Renal cortex interstitium (tissue), 11 donors: ENCODE measurements at regions not wholly inside any gene's neighbourhood (a gene's known extent, or its start where the extent isn't known, plus 50 kb on each side); places are given as distances from the start of the nearest gene placed in this dataset.
A peak's percentile ranks its signal among the peaks of the same experiment; 100 is the strongest.
"Not testable (repeated sequence)": the region's sequence is repeated elsewhere in the genome, so short reads cannot be mapped to it uniquely, and the experiment has no call there.

Experiments used
- DNase-seq, 11 donors: peaks; one replicate each; pipeline ENCODE4 v3.0.0-alpha.2; 2013; ENCODE audit warnings: low read depth in 9 of 11, low spot score in 4 of 11; ENCODE audit errors: extremely low read depth in 1 of 11

DNA sequence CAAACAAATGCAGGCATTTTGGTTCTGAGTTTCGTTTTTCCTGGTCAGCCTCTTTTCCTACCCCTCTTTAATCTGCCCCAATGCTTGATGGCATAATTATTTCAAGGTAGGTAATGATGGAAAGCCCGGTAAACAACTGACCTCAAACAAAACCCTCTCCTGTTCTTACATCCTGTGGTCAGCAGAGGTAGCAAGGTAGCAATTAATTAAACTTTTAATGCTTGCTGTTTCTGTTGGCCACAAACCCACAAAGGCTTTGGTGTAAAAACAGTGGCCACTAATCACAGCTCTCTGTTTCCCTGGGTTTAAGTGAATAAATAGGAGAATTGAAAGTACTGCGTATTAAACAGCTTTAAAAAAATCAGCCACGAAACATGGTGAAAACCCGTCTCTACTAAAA lies 261.5 kb upstream of the SOX4 start:
- DNase-seq = no peak

- no peak for DNase-seq
These were observed 260.9 kb upstream of the SOX4 start for GRCh38 chr6:21332660-21333059.

GRCh38 chr6:21333715-21334114 lies 259.8 kb upstream of the SOX4 start:
- no peak for DNase-seq

GRCh38 chr6:21334651-21335050 lies 258.9 kb upstream of the SOX4 start:
- DNase-seq = no peak

DNA sequence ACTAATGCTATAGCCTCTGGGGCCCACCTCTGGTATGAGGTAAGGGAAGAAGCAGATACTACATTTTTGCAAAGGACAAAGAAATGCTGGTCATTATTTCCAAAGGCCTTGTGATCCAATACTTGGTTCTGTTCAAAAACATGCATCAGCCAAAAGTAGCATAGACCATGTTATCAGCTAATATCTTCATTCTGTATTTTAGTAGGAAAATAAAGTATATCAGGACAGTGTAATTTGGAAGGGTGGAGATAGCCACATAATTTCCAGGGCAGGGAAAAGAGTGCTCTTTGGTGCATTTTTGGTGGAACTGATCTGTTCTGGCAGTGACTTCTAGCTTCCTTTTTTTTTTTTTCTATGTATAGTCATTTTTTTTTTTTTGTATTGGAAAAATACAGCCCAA lies 258.0 kb upstream of the SOX4 start:
- DNase-seq = no peak

GRCh38 chr6:21337263-21337662 lies 256.3 kb upstream of the SOX4 start:
- no peak for DNase-seq

DNA sequence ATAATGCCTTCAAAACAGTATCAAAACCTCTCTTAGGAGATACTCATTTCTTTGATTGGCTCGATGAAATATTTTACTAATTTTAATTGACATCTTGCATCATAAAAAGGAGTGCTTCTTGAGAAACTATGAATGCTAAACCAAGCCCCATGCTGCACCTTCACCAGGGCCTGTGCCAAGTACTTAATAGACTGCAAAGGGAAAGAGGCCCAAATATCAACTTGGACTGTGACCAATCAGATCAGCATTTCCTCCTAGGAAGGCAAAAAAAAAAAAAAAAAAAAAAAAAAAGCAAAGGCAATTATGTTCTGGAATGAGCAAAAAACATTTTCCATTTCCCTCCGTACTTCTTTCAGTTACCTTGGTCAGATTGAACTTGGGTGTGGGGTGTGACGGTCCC lies 253.0 kb upstream of the SOX4 start:
- no peak for DNase-seq

DNA sequence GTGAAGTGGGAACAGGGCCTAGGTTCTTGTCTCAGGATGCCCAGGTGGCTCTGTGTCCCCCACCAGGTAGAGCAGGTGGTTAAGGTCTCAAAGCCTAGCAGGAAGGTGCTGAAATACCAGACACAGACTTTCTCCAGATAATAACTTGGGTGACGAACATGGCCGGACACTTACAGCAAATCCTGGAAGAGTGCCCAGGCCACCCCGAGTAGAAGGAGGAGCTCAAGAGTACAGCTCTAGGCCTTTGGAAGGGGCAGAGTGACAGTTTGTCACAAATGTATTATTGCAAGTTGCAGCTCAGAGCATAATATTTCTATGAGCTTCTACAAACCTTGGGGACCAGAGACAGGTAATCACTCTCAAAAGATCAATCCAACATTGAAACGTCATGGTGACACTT lies 251.6 kb upstream of the SOX4 start:
- no peak for DNase-seq

GRCh38 chr6:21342501-21342900 lies 251.1 kb upstream of the SOX4 start:
- no peak for DNase-seq

- DNase-seq = not testable (repeated sequence)
These were observed 247.8 kb upstream of the SOX4 start for GRCh38 chr6:21345704-21346103.

DNA sequence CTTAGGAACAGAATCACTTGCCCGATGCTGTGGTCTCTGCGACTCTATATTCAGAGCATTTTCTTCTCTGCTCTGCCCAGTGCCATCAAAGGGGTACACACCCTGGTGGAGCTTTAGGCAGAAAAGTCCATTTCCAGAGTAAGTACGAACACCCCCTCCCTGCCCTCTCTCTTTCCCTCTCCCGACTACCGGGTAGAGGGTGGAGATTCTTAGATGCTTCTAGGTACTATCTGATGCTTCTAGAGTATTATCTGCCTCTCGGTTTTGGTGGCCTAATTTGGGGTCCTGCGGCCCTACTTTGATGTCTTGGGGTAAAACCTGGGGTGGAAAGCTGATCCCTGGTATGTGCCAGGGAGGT lies 245.4 kb upstream of the SOX4 start:
- DNase-seq = no peak

- peak in 9 of 11 donors; percentile 36 to 71 (median 45) for DNase-seq
These were observed 244.9 kb upstream of the SOX4 start for GRCh38 chr6:21348504-21349195.

- DNase-seq = no peak
These were observed 243.7 kb upstream of the SOX4 start for GRCh38 chr6:21349834-21350233.

DNA sequence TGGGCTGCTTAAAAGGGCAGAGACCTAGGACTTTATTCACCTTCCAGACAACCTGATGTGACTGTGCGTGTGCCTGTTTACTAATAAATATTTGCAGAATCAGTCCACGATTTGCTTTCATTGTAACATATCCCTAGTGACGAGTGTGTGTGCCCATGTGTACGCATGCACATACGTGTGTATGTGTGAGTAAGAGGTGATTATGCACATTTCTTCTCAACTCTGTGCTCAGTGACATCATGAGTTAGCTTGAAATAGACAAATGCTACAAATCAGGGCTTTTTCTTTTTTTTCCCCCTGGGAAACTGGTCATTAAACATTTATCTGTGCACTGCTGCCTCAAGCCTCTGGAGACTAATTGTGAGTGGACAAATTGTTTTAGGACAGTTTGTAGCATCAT lies 242.6 kb upstream of the SOX4 start:
- DNase-seq = no peak

GRCh38 chr6:21352131-21352530 lies 241.4 kb upstream of the SOX4 start:
- DNase-seq = no peak

DNA sequence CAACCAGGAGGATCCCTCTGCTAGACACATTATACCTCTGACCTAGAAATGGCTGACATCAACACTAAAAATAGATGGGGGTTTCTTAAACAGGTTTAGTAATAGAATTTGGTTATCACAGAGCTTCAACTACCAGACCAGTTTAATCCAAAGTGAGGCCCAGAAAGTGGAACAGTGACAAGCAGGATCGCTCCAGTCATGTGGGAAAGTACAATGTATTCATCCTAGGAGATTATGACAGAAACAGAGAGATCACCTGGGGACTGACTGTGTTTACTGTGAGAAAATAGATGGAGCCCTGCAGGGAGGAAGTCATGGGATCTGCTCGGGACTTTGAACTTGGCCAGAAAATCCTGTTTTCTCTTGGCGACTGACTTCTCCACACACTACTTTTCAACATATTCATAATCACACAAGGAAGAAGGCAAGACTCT lies 238.7 kb upstream of the SOX4 start:
- DNase-seq = no peak

- DNase-seq = no peak
These were observed 237.9 kb upstream of the SOX4 start for GRCh38 chr6:21355638-21356037.

DNA sequence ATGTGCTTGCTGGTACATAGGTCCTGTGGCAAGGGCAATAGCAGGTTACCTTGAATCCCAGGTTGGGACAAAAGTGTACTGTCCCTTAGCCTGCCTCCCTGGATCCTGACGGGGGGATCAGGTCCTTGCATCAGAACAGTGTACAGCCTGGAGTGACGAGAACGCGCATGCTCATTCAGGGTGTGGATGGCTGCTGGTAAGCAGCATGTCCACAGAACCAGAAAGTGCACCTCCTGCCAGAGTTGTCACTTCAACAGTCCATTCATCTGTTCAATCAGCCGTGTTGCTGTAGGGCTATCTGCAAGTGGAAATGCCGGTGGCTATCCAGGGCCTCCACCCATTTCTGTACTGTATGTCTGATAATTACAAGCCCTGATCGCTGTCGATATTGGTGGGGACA lies 236.3 kb upstream of the SOX4 start:
- DNase-seq = no peak

GRCh38 chr6:21359926-21360325 lies 233.6 kb upstream of the SOX4 start:
- no peak for DNase-seq

- DNase-seq = no peak
These were observed 233.2 kb upstream of the SOX4 start for GRCh38 chr6:21360336-21360735.

- no peak for DNase-seq
These were observed 226.4 kb upstream of the SOX4 start for GRCh38 chr6:21367148-21367547.
